Sigmoid colon (tissue), 6 donors: ENCODE measurements at regions not wholly inside any gene's neighbourhood (a gene's known extent, or its start where the extent isn't known, plus 50 kb on each side); places are given as distances from the start of the nearest gene placed in this dataset.

Source experiments
- DNase-seq: peaks from one replicate; pipeline ENCODE4 v3.0.0-alpha.2; 2019
- H3K27ac ChIP-seq, 4 donors: fragments of 200-600 bp; sonication (generic); one replicate each; pipeline ENCODE4 v1.5.1; 2016 to 2019; ENCODE audit warnings: mild to moderate bottlenecking in 1 of 4
- H3K27me3 ChIP-seq, 3 donors: fragments of 200-600 bp; sonication (generic); one replicate each; pipeline ENCODE4 v1.5.1; 2019; ENCODE audit warnings: mild to moderate bottlenecking in 1 of 3
- H3K36me3 ChIP-seq, 4 donors: fragments of 200-600 bp; sonication (generic); one replicate each; pipeline ENCODE4 v1.5.1; 2016 to 2019
- H3K4me1 ChIP-seq, 4 donors: fragments of 200-600 bp; sonication (generic); one replicate each; pipeline ENCODE4 v1.5.1; 2017 to 2019
- H3K4me3 ChIP-seq, 4 donors: fragments of 200-600 bp; sonication (generic); one replicate each; pipeline ENCODE4 v1.5.1; 2017 to 2019; ENCODE audit warnings: mild to moderate bottlenecking in 2 of 4, moderate library complexity in 1 of 4
- H3K9me3 ChIP-seq, 4 donors: fragments of 200-600 bp in 3 of 4; sonication (generic) in 3 of 4; one replicate each; pipeline versions ENCODE4 v1.5.1 to v1.6.1; 2013 to 2019
- CTCF ChIP-seq, 4 experiments: fragments of 450-650 bp in 3 of 4; fragments of 200-600 bp in 1 of 4; IDR thresholded peaks; one replicate each; pipeline ENCODE4 v1.5.1; 2016 to 2019; ENCODE audit warnings: antibody characterized with exemption in 4 of 4, mild to moderate bottlenecking in 3 of 4, moderate library complexity in 2 of 4
- EP300 ChIP-seq, 4 donors: sonication (generic); formaldehyde crosslinking; IDR thresholded peaks; one replicate each; pipeline ENCODE4 v1.6.1; 2017; ENCODE audit warnings: antibody characterized with exemption in 4 of 4
- POLR2A ChIP-seq, 2 donors: fragments of 450-650 bp; IDR thresholded peaks; one replicate each; pipeline ENCODE4 v1.6.1; 2016; ENCODE audit warnings: antibody characterized with exemption in 2 of 2, mild to moderate bottlenecking in 2 of 2, moderate library complexity in 2 of 2
- POLR2AphosphoS5 ChIP-seq, 4 donors: sonication (generic); formaldehyde crosslinking; IDR thresholded peaks; one replicate each; pipeline ENCODE4 v1.6.1; 2017; ENCODE audit warnings: antibody characterized with exemption in 4 of 4
- WGBS, 2 donors: extraction: QIAGEN DNeasy Blood & Tissue Kit; methylation state at CpG; one replicate each; pipeline ENCODE4 v1.1.7; 2013; 5-methylcytosine and 5-hydroxymethylcytosine counted together
- intact Hi-C: fragments of 100-400 bp; cut with DNase I; formaldehyde crosslinking; loops from one replicate; pipeline ENCODE4 v1.15.1; 2023
- donor health status: healthy with polysubstance abuse.
- donor health status: healthy.

- H3K9me3 ChIP-seq: no peaks in the 10 kb centered on the region
- intact Hi-C loops: no loop called here
- no peak overlapping the region for H3K27ac ChIP-seq
- no peaks in the 10 kb centered on the region for H3K36me3 ChIP-seq
- peaks cover 0 to 8% (median 3%) of the 10 kb centered on the region in 4 donors for H3K4me1 ChIP-seq
- TF ChIP-seq POLR2AphosphoS5 (IDR thresholded peaks at IDR 0.05): no peak
- no peak for TF ChIP-seq EP300 (IDR thresholded peaks at IDR 0.05)
- TF ChIP-seq CTCF (IDR thresholded peaks at IDR 0.05): no peak
- no peak for TF ChIP-seq POLR2A (IDR thresholded peaks at IDR 0.05)
- 90 to 97% methylated on average over 3 of the region's 3 CpGs for WGBS, 2 donors
- H3K4me3 ChIP-seq: no peak overlapping the region
- no peak for DNase-seq
- no peaks in the 10 kb centered on the region for H3K27me3 ChIP-seq
Measured at GRCh38 chr12:67926063-67926462, 63.2 kb upstream of the IFNG-AS1 start.

GRCh38 chr12:67927324-67927723, 61.9 kb upstream of the IFNG-AS1 start:
- H3K9me3 ChIP-seq: no peaks in the 10 kb centered on the region
- no peak for DNase-seq
- no peak overlapping the region for H3K4me3 ChIP-seq
- H3K27ac ChIP-seq: no peak overlapping the region
- no peaks in the 10 kb centered on the region for H3K36me3 ChIP-seq
- no peak for TF ChIP-seq EP300 (IDR thresholded peaks at IDR 0.05)
- TF ChIP-seq POLR2A (IDR thresholded peaks at IDR 0.05): no peak
- TF ChIP-seq CTCF (IDR thresholded peaks at IDR 0.05): no peak
- TF ChIP-seq POLR2AphosphoS5 (IDR thresholded peaks at IDR 0.05): no peak
- peaks cover 0 to 8% (median 3%) of the 10 kb centered on the region in 4 donors for H3K4me1 ChIP-seq
- WGBS, 2 donors: 18 to 65% methylated on average over 4 of the region's 4 CpGs
- no peaks in the 10 kb centered on the region for H3K27me3 ChIP-seq
- intact Hi-C loops: no loop called here

GRCh38 chr12:67927815-67928214, 61.4 kb upstream of the IFNG-AS1 start:
- intact Hi-C loops: no loop called here
- TF ChIP-seq POLR2A (IDR thresholded peaks at IDR 0.05): no peak
- TF ChIP-seq POLR2AphosphoS5 (IDR thresholded peaks at IDR 0.05): no peak
- no peak for TF ChIP-seq CTCF (IDR thresholded peaks at IDR 0.05)
- TF ChIP-seq EP300 (IDR thresholded peaks at IDR 0.05): no peak
- Histone ChIP-seq H3K27me3 (no peaks in the 10 kb centered on the region), H3K9me3 (no peaks in the 10 kb centered on the region), H3K4me3 (no peak overlapping the region), H3K4me1 (peaks cover 0 to 8% (median 3%) of the 10 kb centered on the region in 4 donors), H3K36me3 (no peaks in the 10 kb centered on the region), H3K27ac (no peak overlapping the region)
- WGBS, 2 donors: 18 to 65% methylated on average over 3 of the region's 3 CpGs
- no peak for DNase-seq

GRCh38 chr12:67928621-67929383, 60.4 kb upstream of the IFNG-AS1 start:
- Histone ChIP-seq H3K27ac (no peak overlapping the region), H3K4me1 (peaks cover 0 to 8% (median 3%) of the 10 kb centered on the region in 4 donors), H3K36me3 (no peaks in the 10 kb centered on the region)

More at GRCh38 chr12:67928621-67929383, 60.4 kb upstream of the IFNG-AS1 start:
- Histone ChIP-seq H3K27me3 (no peaks in the 10 kb centered on the region), H3K9me3 (no peaks in the 10 kb centered on the region), H3K4me3 (no peak overlapping the region)
- intact Hi-C loops: no loop called here
- TF ChIP-seq POLR2AphosphoS5 (IDR thresholded peaks at IDR 0.05) (no peak), CTCF (IDR thresholded peaks at IDR 0.05) (no peak), EP300 (IDR thresholded peaks at IDR 0.05) (no peak), POLR2A (IDR thresholded peaks at IDR 0.05) (no peak)
- 54 to 59% methylated on average over 3 of the region's 3 CpGs for WGBS, 2 donors
- DNase-seq: no peak
